Heart right ventricle (tissue), 16 donors: ENCODE measurements at regions not wholly inside any gene's neighbourhood (a gene's known extent, or its start where the extent isn't known, plus 50 kb on each side); places are given as distances from the start of the nearest gene placed in this dataset.

ENCODE experiments used
- ATAC-seq, 8 donors: fragments of 200-7000 bp; cut with Tn5 transposase; one replicate each; pipeline ENCODE4 v1.9.1; 2020; ENCODE audit warnings: mild to moderate bottlenecking in 8 of 8, moderate library complexity in 8 of 8, moderate number of reproducible peaks in 1 of 8
- DNase-seq, 2 donors: peaks; one replicate each; pipeline ENCODE4 v3.0.0-alpha.2; 2020
- H3K27ac ChIP-seq, 10 donors: fragments of 200-600 bp; sonication (generic) in 2 of 10; one replicate each; pipeline versions ENCODE4 v1.5.0 to v1.8.0; 2020 to 2022; ENCODE audit warnings: mild to moderate bottlenecking in 3 of 10
- H3K27me3 ChIP-seq, 7 donors: fragments of 200-600 bp; one replicate each; pipeline ENCODE4 v1.8.0; 2021 to 2022; ENCODE audit warnings: mild to moderate bottlenecking in 2 of 7
- H3K36me3 ChIP-seq, 9 donors: fragments of 200-600 bp; sonication (generic) in 1 of 9; one replicate each; pipeline versions ENCODE4 v1.5.0 to v1.8.0; 2020 to 2022; ENCODE audit warnings: mild to moderate bottlenecking in 2 of 9
- H3K4me1 ChIP-seq, 9 donors: fragments of 200-600 bp; sonication (generic) in 1 of 9; one replicate each; pipeline versions ENCODE4 v1.5.0 to v1.8.0; 2020 to 2022; ENCODE audit warnings: mild to moderate bottlenecking in 4 of 9
- H3K4me3 ChIP-seq, 10 donors: fragments of 200-600 bp; sonication (generic) in 2 of 10; one replicate each; pipeline versions ENCODE4 v1.5.0 to v1.8.0; 2020 to 2022; ENCODE audit warnings: mild to moderate bottlenecking in 7 of 10, moderate library complexity in 2 of 10
- H3K9me3 ChIP-seq, 11 donors: fragments of 200-600 bp in 10 of 11; sonication (generic) in 2 of 11; one replicate each; pipeline versions ENCODE4 v1.5.0 to v1.8.0; 2013 to 2022; ENCODE audit warnings: mild to moderate bottlenecking in 2 of 11, control low read depth in 1 of 11, moderate library complexity in 1 of 11
- CTCF ChIP-seq, 9 donors: fragments of 200-600 bp; sonication (generic) in 2 of 9; IDR thresholded peaks; one replicate each; pipeline versions ENCODE4 v1.5.0 to v1.8.0; 2021 to 2022; ENCODE audit warnings: antibody characterized with exemption in 9 of 9, mild to moderate bottlenecking in 5 of 9, moderate library complexity in 1 of 9
- WGBS, 2 donors: extraction: QIAGEN DNeasy Blood & Tissue Kit; methylation state at CpG; one replicate each; pipeline ENCODE4 v1.1.7; 2013; ENCODE audit warnings: inconsistent platforms in 1 of 2; 5-methylcytosine and 5-hydroxymethylcytosine counted together
- intact Hi-C, 10 donors: fragments of 100-400 bp; cut with DNase I; formaldehyde crosslinking; loops; one replicate each; pipeline versions ENCODE4 v1.11.1 to v1.14.2; 2022
- donor health status: Arrhythmogenic right ventricular cardiomyopathy.
- donor health status: ischemic (EF 13 %, LVEDD 7.1; RV severe dilation, severe dysfunction).
- donor health status: healthy with polysubstance abuse.
- donor health status: DM: no; HTN: yes; CAD: no.
- donor health status: DM: no; HTN: no; CAD: no.
- donor health status: ischemic (EF 25% LVEDD 6.9; RV normal size, moderate dysfunction).
- donor health status: ischemic (EF 25% LVEDD 5.7; RV mildly dilated, moderate dysfunction).
- donor health status: healthy.
- donor health status: DM: yes; HTN: yes; CAD: no.
- donor health status: Ischemic cardiomyopathy.
- donor health status: ischemic (EF 35%, LVEDD 5.7; RV mildly dilated, moderate dysfunction).
- donor health status: nonischemic (EF 11% LVEDD 7.7; RV severe dilation, severe dysfunction).
- donor health status: DM: yes; HTN: yes; CAD: no.
- donor health status: PGD.
- donor health status: ischemic (EF 29% LVEDD 5.4; RV normal size, mild dysfunction).
- donor health status: nonischemic (EF 23%, LVEDD 6.1; RV moderate dilation, normal function).

- H3K4me1 ChIP-seq: no peaks in the 10 kb centered on the region
- H3K9me3 ChIP-seq: peaks cover 0 to 15% (median 1%) of the 10 kb centered on the region in 11 donors
- H3K4me3 ChIP-seq: no peak overlapping the region
- no peak for ATAC-seq
- no peak for TF ChIP-seq CTCF (IDR thresholded peaks at IDR 0.05)
- H3K27me3 ChIP-seq: no peaks in the 10 kb centered on the region
- no peaks in the 10 kb centered on the region for H3K36me3 ChIP-seq
- whole genome bisulfite sequencing, 2 donors: 68 to 71% methylated on average over 1 of the region's 1 CpG
- H3K27ac ChIP-seq: no peak overlapping the region
- DNase-seq: no peak
- intact Hi-C loops: no loop called here
These were observed 270.8 kb upstream of the PPFIA2 start for GRCh38 chr12:82029936-82030335.

GRCh38 chr12:82028772-82029171, 269.6 kb upstream of the PPFIA2 start:
- 91 to 98% methylated on average over 1 of the region's 1 CpG for WGBS, 2 donors
- no peak for TF ChIP-seq CTCF (IDR thresholded peaks at IDR 0.05)
- ATAC-seq: no peak
- H3K4me1 ChIP-seq: no peaks in the 10 kb centered on the region
- intact Hi-C loops: no loop called here
- no peak overlapping the region for H3K4me3 ChIP-seq
- H3K36me3 ChIP-seq: no peaks in the 10 kb centered on the region
- H3K27ac ChIP-seq: no peak overlapping the region
- peaks cover 0 to 7% (median 0%) of the 10 kb centered on the region in 11 donors for H3K9me3 ChIP-seq
- DNase-seq: no peak
- no peaks in the 10 kb centered on the region for H3K27me3 ChIP-seq

- no peak overlapping the region for H3K4me3 ChIP-seq
- peaks cover 0 to 7% (median 0%) of the 10 kb centered on the region in 11 donors for H3K9me3 ChIP-seq
- H3K36me3 ChIP-seq: no peaks in the 10 kb centered on the region
- no peaks in the 10 kb centered on the region for H3K4me1 ChIP-seq
- 82 to 97% methylated on average over 1 of the region's 1 CpG for WGBS, 2 donors
- no peaks in the 10 kb centered on the region for H3K27me3 ChIP-seq
- TF ChIP-seq CTCF (IDR thresholded peaks at IDR 0.05): no peak
- intact Hi-C loops: no loop called here
- no peak for ATAC-seq
- DNase-seq: no peak
- no peak overlapping the region for H3K27ac ChIP-seq
These were observed 268.5 kb upstream of the PPFIA2 start for GRCh38 chr12:82027612-82028011.

GRCh38 chr12:82025462-82025861, 266.3 kb upstream of the PPFIA2 start:
- Histone ChIP-seq H3K27ac (no peak overlapping the region), H3K27me3 (no peaks in the 10 kb centered on the region), H3K4me3 (no peak overlapping the region), H3K4me1 (no peaks in the 10 kb centered on the region), H3K36me3 (no peaks in the 10 kb centered on the region), H3K9me3 (peaks cover 0 to 2% (median 0%) of the 10 kb centered on the region in 11 donors)
- TF ChIP-seq CTCF (IDR thresholded peaks at IDR 0.05): no peak
- DNase-seq: no peak
- no peak for ATAC-seq
- intact Hi-C loops: no loop called here
- WGBS, 2 donors: 83 to 87% methylated on average over 7 of the region's 7 CpGs

- H3K36me3 ChIP-seq: no peaks in the 10 kb centered on the region
- no peak for DNase-seq
- intact Hi-C loops: no loop called here
- no peaks in the 10 kb centered on the region for H3K4me1 ChIP-seq
- no peaks in the 10 kb centered on the region for H3K27me3 ChIP-seq
- ATAC-seq: no peak
- H3K9me3 ChIP-seq: peaks cover 0 to 24% (median 0%) of the 10 kb centered on the region in 11 donors
- H3K27ac ChIP-seq: no peak overlapping the region
- no peak overlapping the region for H3K4me3 ChIP-seq
- peak in 2 of 9 donors; percentile 4 to 16 for TF ChIP-seq CTCF (IDR thresholded peaks at IDR 0.05)
These were observed 260.4 kb upstream of the PPFIA2 start for GRCh38 chr12:82019533-82019932.
